ENCODE measurements at regions not wholly inside any gene's neighbourhood (a gene's known extent, or its start where the extent isn't known, plus 50 kb on each side); places are given as distances from the start of the nearest gene placed in this dataset.

DNA sequence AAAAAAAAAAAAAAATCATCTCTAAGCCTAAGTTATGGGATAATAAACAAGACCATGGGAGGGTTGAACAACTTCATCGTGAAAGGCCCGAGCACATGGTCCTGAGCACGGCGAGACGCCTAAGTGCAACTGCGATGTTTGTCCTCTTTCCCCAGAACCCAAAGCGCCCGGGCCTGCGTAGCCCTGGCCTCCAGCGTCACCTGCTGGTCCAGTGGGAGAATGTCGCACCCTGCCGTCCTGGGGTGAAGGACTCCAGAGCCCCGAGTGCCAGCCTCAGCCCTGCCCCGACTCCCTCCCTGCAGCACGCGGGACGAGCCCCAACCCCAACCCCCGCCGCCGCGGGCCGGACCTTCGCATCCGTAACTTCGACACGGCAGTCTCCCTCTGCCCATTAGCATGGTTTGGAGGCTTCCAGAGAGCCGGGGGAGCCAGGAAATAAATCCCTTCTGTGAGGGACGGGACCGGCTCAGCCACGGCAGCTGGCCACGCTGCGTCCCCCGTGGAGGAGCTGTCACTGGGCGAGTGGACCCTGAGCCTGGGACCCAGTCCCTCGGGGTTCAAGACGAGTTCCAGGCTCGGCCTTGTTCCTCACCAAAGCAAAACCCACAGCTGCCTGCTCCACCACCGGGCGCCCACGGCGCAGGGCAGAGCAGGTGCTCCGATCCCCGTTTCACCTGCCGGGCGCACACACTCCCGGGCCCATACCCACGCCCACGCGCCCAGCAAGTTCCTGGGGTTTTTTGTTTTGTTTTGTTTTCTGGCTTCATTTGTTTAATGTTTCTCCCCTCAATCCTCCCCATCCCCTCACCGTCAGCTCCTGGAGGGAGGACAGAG is 132.5 kb upstream of the HAND1 start (continued):
- TF ChIP-seq, protein P1, sequence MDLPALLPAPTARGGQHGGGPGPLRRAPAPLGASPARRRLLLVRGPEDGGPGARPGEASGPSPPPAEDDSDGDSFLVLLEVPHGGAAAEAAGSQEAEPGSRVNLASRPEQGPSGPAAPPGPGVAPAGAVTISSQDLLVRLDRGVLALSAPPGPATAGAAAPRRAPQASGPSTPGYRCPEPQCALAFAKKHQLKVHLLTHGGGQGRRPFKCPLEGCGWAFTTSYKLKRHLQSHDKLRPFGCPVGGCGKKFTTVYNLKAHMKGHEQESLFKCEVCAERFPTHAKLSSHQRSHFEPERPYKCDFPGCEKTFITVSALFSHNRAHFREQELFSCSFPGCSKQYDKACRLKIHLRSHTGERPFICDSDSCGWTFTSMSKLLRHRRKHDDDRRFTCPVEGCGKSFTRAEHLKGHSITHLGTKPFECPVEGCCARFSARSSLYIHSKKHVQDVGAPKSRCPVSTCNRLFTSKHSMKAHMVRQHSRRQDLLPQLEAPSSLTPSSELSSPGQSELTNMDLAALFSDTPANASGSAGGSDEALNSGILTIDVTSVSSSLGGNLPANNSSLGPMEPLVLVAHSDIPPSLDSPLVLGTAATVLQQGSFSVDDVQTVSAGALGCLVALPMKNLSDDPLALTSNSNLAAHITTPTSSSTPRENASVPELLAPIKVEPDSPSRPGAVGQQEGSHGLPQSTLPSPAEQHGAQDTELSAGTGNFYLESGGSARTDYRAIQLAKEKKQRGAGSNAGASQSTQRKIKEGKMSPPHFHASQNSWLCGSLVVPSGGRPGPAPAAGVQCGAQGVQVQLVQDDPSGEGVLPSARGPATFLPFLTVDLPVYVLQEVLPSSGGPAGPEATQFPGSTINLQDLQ (CRISPR knock-in tag; IDR thresholded peaks at IDR 0.05), result no peak
- TF ChIP-seq, protein P2, sequence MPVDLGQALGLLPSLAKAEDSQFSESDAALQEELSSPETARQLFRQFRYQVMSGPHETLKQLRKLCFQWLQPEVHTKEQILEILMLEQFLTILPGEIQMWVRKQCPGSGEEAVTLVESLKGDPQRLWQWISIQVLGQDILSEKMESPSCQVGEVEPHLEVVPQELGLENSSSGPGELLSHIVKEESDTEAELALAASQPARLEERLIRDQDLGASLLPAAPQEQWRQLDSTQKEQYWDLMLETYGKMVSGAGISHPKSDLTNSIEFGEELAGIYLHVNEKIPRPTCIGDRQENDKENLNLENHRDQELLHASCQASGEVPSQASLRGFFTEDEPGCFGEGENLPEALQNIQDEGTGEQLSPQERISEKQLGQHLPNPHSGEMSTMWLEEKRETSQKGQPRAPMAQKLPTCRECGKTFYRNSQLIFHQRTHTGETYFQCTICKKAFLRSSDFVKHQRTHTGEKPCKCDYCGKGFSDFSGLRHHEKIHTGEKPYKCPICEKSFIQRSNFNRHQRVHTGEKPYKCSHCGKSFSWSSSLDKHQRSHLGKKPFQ (CRISPR knock-in tag; IDR thresholded peaks at IDR 0.05; ENCODE audit: insufficient replicate concordance), result no peak
- TF ChIP-seq ZBTB38 (CRISPR knock-in tag; IDR thresholded peaks at IDR 0.05) (0 out of 2 replicates have a peak, but pooled peaks have one; percentile 46), HDAC1 (CRISPR knock-in tag; IDR thresholded peaks at IDR 0.05) (no peak), DMAP1 (CRISPR knock-in tag; IDR thresholded peaks at IDR 0.05) (no peak), ZNF160 (CRISPR knock-in tag; IDR thresholded peaks at IDR 0.05) (no peak), ZNF567 (CRISPR knock-in tag; IDR thresholded peaks at IDR 0.05; ENCODE audit: borderline replicate concordance) (no peak)
- TF ChIP-seq, protein P3, sequence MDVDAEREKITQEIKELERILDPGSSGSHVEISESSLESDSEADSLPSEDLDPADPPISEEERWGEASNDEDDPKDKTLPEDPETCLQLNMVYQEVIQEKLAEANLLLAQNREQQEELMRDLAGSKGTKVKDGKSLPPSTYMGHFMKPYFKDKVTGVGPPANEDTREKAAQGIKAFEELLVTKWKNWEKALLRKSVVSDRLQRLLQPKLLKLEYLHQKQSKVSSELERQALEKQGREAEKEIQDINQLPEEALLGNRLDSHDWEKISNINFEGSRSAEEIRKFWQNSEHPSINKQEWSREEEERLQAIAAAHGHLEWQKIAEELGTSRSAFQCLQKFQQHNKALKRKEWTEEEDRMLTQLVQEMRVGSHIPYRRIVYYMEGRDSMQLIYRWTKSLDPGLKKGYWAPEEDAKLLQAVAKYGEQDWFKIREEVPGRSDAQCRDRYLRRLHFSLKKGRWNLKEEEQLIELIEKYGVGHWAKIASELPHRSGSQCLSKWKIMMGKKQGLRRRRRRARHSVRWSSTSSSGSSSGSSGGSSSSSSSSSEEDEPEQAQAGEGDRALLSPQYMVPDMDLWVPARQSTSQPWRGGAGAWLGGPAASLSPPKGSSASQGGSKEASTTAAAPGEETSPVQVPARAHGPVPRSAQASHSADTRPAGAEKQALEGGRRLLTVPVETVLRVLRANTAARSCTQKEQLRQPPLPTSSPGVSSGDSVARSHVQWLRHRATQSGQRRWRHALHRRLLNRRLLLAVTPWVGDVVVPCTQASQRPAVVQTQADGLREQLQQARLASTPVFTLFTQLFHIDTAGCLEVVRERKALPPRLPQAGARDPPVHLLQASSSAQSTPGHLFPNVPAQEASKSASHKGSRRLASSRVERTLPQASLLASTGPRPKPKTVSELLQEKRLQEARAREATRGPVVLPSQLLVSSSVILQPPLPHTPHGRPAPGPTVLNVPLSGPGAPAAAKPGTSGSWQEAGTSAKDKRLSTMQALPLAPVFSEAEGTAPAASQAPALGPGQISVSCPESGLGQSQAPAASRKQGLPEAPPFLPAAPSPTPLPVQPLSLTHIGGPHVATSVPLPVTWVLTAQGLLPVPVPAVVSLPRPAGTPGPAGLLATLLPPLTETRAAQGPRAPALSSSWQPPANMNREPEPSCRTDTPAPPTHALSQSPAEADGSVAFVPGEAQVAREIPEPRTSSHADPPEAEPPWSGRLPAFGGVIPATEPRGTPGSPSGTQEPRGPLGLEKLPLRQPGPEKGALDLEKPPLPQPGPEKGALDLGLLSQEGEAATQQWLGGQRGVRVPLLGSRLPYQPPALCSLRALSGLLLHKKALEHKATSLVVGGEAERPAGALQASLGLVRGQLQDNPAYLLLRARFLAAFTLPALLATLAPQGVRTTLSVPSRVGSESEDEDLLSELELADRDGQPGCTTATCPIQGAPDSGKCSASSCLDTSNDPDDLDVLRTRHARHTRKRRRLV (CRISPR knock-in tag; IDR thresholded peaks at IDR 0.05), result no peak
- TF ChIP-seq, protein P4, sequence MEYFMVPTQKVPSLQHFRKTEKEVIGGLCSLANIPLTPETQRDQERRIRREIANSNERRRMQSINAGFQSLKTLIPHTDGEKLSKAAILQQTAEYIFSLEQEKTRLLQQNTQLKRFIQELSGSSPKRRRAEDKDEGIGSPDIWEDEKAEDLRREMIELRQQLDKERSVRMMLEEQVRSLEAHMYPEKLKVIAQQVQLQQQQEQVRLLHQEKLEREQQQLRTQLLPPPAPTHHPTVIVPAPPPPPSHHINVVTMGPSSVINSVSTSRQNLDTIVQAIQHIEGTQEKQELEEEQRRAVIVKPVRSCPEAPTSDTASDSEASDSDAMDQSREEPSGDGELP (IDR thresholded peaks at IDR 0.05; ENCODE audit: borderline replicate concordance, low read depth), result no peak
- TF ChIP-seq, protein P5, sequence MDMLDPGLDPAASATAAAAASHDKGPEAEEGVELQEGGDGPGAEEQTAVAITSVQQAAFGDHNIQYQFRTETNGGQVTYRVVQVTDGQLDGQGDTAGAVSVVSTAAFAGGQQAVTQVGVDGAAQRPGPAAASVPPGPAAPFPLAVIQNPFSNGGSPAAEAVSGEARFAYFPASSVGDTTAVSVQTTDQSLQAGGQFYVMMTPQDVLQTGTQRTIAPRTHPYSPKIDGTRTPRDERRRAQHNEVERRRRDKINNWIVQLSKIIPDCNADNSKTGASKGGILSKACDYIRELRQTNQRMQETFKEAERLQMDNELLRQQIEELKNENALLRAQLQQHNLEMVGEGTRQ (IDR thresholded peaks at IDR 0.05; ENCODE audit: low read depth, low read length), result no peak
- TF ChIP-seq, protein P5 (CRISPR knock-in tag; IDR thresholded peaks at IDR 0.05; ENCODE audit: borderline replicate concordance), result no peak
- TF ChIP-seq, protein P6, sequence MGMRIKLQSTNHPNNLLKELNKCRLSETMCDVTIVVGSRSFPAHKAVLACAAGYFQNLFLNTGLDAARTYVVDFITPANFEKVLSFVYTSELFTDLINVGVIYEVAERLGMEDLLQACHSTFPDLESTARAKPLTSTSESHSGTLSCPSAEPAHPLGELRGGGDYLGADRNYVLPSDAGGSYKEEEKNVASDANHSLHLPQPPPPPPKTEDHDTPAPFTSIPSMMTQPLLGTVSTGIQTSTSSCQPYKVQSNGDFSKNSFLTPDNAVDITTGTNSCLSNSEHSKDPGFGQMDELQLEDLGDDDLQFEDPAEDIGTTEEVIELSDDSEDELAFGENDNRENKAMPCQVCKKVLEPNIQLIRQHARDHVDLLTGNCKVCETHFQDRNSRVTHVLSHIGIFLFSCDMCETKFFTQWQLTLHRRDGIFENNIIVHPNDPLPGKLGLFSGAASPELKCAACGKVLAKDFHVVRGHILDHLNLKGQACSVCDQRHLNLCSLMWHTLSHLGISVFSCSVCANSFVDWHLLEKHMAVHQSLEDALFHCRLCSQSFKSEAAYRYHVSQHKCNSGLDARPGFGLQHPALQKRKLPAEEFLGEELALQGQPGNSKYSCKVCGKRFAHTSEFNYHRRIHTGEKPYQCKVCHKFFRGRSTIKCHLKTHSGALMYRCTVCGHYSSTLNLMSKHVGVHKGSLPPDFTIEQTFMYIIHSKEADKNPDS (CRISPR knock-in tag; IDR thresholded peaks at IDR 0.05), result no peak
